HepG2 (cell line): ENCODE measurements at regions not wholly inside any gene's neighbourhood (a gene's known extent, or its start where the extent isn't known, plus 50 kb on each side); places are given as distances from the start of the nearest gene placed in this dataset.
"Not testable (repeated sequence)": the region's sequence is repeated elsewhere in the genome, so short reads cannot be mapped to it uniquely, and the experiment has no call there.

Experiments used
- ARID3A ChIP-seq: IDR thresholded peaks from 2 replicates; pipeline ENCODE4 v1.6.1; 2012; ENCODE audit warnings: low read depth, low read length, improper control_type of control experiment
- BHLHE40 ChIP-seq: IDR thresholded peaks from 2 replicates; pipeline ENCODE4 v1.6.1; 2011; ENCODE audit warnings: low read length, improper control_type of control experiment
- FOXK1 ChIP-seq: sonication (generic); formaldehyde crosslinking; IDR thresholded peaks from 2 replicates; pipeline ENCODE4 v1.4.0; 2020; ENCODE audit warnings: low read depth, missing genetic modification reagents, borderline replicate concordance
- POLR2A ChIP-seq, 2 experiments: IDR thresholded peaks; 2 replicates each; pipeline ENCODE4 v1.6.1; 2011; ENCODE audit warnings: low read depth in 2 of 2, low read length in 2 of 2, mild to moderate bottlenecking in 1 of 2, moderate library complexity in 1 of 2; ENCODE audit not compliant: insufficient read depth in 1 of 2
- RBM22 ChIP-seq: fragments of 200-400 bp; formaldehyde crosslinking; optimal IDR thresholded peaks from 2 replicates; pipeline ENCODE3; 2017; ENCODE audit warnings: mild to moderate bottlenecking, low read length, moderate library complexity
- ZFP90 ChIP-seq: sonication (generic); formaldehyde crosslinking; IDR thresholded peaks from 2 replicates; pipeline ENCODE4 v1.8.0; 2022; ENCODE audit warnings: missing genetic modification reagents, mild to moderate bottlenecking, inconsistent platforms, borderline replicate concordance
- ZNF274 ChIP-seq: sonication (generic); formaldehyde crosslinking; IDR thresholded peaks from 2 replicates; pipeline ENCODE4 v1.5.1; 2020; ENCODE audit warnings: mild to moderate bottlenecking, missing genetic modification reagents
- ZNF280B ChIP-seq: sonication (generic); formaldehyde crosslinking; IDR thresholded peaks from 2 replicates; pipeline ENCODE4 v1.5.0; 2020; ENCODE audit warnings: missing genetic modification reagents, mild to moderate bottlenecking, borderline replicate concordance
- ZNF441 ChIP-seq: sonication (generic); formaldehyde crosslinking; IDR thresholded peaks from 2 replicates; pipeline ENCODE4 v1.7.0; 2021; ENCODE audit warnings: missing genetic modification reagents, borderline replicate concordance

GRCh38 chr20:25879096-25879495, 182.4 kb upstream of the ZNF337 start:
- not testable (repeated sequence) for TF ChIP-seq POLR2A (IDR thresholded peaks at IDR 0.05; ENCODE audit: insufficient read depth in 1 of 2, low read depth in 2 of 2, low read length in 2 of 2); ZFP90; ZNF280B (CRISPR knock-in tag); RBM22; ZNF441 (CRISPR knock-in tag); FOXK1 (CRISPR knock-in tag); ZNF274 (CRISPR knock-in tag); ARID3A; BHLHE40
